ENCODE measurements at regions not wholly inside any gene's neighbourhood (a gene's known extent, or its start where the extent isn't known, plus 50 kb on each side); places are given as distances from the start of the nearest gene placed in this dataset.

DNA sequence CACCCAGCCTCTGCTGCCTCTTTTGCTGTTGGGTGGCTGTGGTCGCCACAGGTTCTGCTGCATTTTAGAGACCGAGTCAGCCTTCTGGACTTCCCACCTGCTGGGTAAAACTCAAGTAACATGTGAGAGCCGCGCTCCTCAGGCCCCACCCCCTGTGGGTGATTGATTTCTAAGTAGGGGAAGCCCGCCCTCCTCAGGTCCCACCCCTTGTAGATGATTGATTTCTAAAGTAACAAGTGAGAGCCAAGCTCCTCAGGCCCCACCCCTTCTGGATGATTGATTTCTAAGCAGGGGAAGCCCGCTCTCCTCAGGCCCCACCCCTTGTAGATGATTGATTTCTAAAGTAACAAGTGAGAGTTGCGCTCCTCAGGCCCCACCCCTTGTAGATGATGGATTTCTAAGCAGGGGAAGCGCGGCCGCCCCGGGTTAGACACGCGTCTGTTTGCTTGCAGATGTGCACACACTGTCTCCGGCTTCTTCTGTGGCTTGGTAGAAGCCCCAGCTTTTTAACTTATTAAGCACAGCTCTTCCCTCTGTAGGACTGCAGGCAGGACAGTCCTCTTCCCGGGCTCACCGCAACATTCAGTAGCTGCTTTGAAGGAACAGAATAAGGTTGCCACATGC lies 83.4 kb downstream of the FAM43A start (continued):
- TF ChIP-seq MAZ (IDR thresholded peaks at IDR 0.05; ENCODE audit: borderline replicate concordance, low read depth, low read length), result 0 out of 2 replicates have a peak, but pooled peaks have one; percentile 18
- no peak for TF ChIP-seq MAZ (CRISPR knock-in tag; IDR thresholded peaks at IDR 0.05; ENCODE audit: low read depth)
- TF ChIP-seq, protein P1, sequence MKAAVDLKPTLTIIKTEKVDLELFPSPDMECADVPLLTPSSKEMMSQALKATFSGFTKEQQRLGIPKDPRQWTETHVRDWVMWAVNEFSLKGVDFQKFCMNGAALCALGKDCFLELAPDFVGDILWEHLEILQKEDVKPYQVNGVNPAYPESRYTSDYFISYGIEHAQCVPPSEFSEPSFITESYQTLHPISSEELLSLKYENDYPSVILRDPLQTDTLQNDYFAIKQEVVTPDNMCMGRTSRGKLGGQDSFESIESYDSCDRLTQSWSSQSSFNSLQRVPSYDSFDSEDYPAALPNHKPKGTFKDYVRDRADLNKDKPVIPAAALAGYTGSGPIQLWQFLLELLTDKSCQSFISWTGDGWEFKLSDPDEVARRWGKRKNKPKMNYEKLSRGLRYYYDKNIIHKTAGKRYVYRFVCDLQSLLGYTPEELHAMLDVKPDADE (CRISPR knock-in tag; IDR thresholded peaks at IDR 0.05), result no peak
- no peak for TF ChIP-seq ZNF773 (CRISPR knock-in tag; IDR thresholded peaks at IDR 0.05; ENCODE audit: borderline replicate concordance)
- TF ChIP-seq KDM2A (CRISPR knock-in tag; IDR thresholded peaks at IDR 0.05; ENCODE audit: borderline replicate concordance, low read depth), result 0 out of 2 replicates have a peak, but pooled peaks have one; percentile 44
- peak; percentile 82 for TF ChIP-seq NFYB (CRISPR knock-in tag; IDR thresholded peaks at IDR 0.05)
- no peak for TF ChIP-seq GPN1 (CRISPR knock-in tag; IDR thresholded peaks at IDR 0.05; ENCODE audit: borderline replicate concordance)
- TF ChIP-seq, protein P2, sequence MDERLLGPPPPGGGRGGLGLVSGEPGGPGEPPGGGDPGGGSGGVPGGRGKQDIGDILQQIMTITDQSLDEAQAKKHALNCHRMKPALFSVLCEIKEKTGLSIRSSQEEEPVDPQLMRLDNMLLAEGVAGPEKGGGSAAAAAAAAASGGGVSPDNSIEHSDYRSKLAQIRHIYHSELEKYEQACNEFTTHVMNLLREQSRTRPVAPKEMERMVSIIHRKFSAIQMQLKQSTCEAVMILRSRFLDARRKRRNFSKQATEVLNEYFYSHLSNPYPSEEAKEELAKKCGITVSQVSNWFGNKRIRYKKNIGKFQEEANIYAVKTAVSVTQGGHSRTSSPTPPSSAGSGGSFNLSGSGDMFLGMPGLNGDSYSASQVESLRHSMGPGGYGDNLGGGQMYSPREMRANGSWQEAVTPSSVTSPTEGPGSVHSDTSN (CRISPR knock-in tag; IDR thresholded peaks at IDR 0.05), result peak; percentile 91
- TF ChIP-seq SAFB2 (CRISPR knock-in tag; IDR thresholded peaks at IDR 0.05; ENCODE audit: borderline replicate concordance, low read depth), result no peak
- TF ChIP-seq MTA3 (CRISPR knock-in tag; IDR thresholded peaks at IDR 0.05), result no peak
- no peak for TF ChIP-seq SMAD3 (CRISPR knock-in tag; IDR thresholded peaks at IDR 0.05)
- TF ChIP-seq, protein P3, sequence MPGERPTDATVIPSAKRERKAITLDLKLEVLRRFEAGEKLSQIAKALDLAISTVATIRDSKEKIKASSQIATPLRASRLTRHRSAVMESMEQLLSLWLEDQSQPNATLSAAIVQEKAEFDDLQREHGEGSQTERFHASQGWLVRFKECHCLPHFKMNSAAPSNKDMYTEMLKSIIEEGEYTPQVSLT (CRISPR knock-in tag; IDR thresholded peaks at IDR 0.05; ENCODE audit: borderline replicate concordance, low read depth), result no peak
- peak; percentile 27; the same call in 1 of the 2 replicates for TF ChIP-seq KAT2B (IDR thresholded peaks at IDR 0.05; ENCODE audit: borderline replicate concordance, low read depth, low read length)
- TF ChIP-seq, protein P4, sequence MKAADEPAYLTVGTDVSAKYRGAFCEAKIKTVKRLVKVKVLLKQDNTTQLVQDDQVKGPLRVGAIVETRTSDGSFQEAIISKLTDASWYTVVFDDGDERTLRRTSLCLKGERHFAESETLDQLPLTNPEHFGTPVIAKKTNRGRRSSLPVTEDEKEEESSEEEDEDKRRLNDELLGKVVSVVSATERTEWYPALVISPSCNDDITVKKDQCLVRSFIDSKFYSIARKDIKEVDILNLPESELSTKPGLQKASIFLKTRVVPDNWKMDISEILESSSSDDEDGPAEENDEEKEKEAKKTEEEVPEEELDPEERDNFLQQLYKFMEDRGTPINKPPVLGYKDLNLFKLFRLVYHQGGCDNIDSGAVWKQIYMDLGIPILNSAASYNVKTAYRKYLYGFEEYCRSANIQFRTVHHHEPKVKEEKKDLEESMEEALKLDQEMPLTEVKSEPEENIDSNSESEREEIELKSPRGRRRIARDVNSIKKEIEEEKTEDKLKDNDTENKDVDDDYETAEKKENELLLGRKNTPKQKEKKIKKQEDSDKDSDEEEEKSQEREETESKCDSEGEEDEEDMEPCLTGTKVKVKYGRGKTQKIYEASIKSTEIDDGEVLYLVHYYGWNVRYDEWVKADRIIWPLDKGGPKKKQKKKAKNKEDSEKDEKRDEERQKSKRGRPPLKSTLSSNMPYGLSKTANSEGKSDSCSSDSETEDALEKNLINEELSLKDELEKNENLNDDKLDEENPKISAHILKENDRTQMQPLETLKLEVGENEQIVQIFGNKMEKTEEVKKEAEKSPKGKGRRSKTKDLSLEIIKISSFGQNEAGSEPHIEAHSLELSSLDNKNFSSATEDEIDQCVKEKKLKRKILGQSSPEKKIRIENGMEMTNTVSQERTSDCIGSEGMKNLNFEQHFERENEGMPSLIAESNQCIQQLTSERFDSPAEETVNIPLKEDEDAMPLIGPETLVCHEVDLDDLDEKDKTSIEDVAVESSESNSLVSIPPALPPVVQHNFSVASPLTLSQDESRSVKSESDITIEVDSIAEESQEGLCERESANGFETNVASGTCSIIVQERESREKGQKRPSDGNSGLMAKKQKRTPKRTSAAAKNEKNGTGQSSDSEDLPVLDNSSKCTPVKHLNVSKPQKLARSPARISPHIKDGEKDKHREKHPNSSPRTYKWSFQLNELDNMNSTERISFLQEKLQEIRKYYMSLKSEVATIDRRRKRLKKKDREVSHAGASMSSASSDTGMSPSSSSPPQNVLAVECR (CRISPR knock-in tag; IDR thresholded peaks at IDR 0.05; ENCODE audit: borderline replicate concordance), result peak; percentile 24; the same call in 1 of the 2 replicates
- TF ChIP-seq, protein P5, sequence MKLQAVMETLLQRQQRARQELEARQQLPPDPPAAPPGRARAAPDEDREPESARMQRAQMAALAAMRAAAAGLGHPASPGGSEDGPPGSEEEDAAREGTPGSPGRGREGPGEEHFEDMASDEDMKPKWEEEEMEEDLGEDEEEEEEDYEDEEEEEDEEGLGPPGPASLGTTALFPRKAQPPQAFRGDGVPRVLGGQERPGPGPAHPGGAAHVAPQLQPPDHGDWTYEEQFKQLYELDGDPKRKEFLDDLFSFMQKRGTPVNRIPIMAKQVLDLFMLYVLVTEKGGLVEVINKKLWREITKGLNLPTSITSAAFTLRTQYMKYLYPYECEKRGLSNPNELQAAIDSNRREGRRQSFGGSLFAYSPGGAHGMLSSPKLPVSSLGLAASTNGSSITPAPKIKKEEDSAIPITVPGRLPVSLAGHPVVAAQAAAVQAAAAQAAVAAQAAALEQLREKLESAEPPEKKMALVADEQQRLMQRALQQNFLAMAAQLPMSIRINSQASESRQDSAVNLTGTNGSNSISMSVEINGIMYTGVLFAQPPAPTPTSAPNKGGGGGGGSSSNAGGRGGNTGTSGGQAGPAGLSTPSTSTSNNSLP (IDR thresholded peaks at IDR 0.05; ENCODE audit: low read depth, low read length), result 0 out of 2 replicates have a peak, but pooled peaks have one; percentile 46
- TF ChIP-seq GABPB1 (CRISPR knock-in tag; IDR thresholded peaks at IDR 0.05), result peak; percentile 13; the same call in 1 of the 2 replicates
- no peak for TF ChIP-seq BHLHE40 (IDR thresholded peaks at IDR 0.05; ENCODE audit: low read length)
- TF ChIP-seq, protein P6, sequence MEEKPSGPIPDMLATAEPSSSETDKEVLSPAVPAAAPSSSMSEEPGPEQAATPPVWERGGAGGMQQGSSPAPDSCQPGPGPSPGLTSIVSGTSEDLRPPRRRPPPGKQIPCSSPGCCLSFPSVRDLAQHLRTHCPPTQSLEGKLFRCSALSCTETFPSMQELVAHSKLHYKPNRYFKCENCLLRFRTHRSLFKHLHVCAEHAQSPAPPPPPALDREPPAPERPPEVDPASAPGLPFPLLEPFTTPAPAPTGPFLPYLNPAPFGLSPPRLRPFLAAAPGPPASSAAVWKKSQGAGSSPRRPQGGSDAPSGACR (CRISPR knock-in tag; IDR thresholded peaks at IDR 0.05), result no peak
- TF ChIP-seq HIVEP1 (CRISPR knock-in tag; IDR thresholded peaks at IDR 0.05), result no peak
- TF ChIP-seq SP2 (CRISPR knock-in tag; IDR thresholded peaks at IDR 0.05), result peak; percentile 89
- no peak for TF ChIP-seq NR2F6 (IDR thresholded peaks at IDR 0.05)
- no peak for TF ChIP-seq NR2F6 (CRISPR knock-in tag; IDR thresholded peaks at IDR 0.05)
